HG02852 (cell line): ENCODE measurements at regions not wholly inside any gene's neighbourhood (a gene's known extent, or its start where the extent isn't known, plus 50 kb on each side); places are given as distances from the start of the nearest gene placed in this dataset.
"Not testable (repeated sequence)": the region's sequence is repeated elsewhere in the genome, so short reads cannot be mapped to it uniquely, and the experiment has no call there.

Source experiments
- ATAC-seq: cut with Tn5 transposase; IDR thresholded peaks from one replicate; pipeline ENCODE4 v1.9.1; 2021; ENCODE audit warnings: mild to moderate bottlenecking, moderate library complexity; ENCODE audit not compliant: unreplicated experiment

GRCh38 chr12:83960767-83961166, 951.8 kb downstream of the SLC6A15 start:
- ATAC-seq: no peak

GRCh38 chr12:83958997-83959396, 953.6 kb downstream of the SLC6A15 start:
- peak; percentile 69 for ATAC-seq

- no peak for ATAC-seq
These were observed 957.5 kb downstream of the SLC6A15 start for GRCh38 chr12:83954956-83955601.

GRCh38 chr12:83954071-83954789, 958.4 kb downstream of the SLC6A15 start:
- ATAC-seq: no peak

GRCh38 chr12:83945871-83946270, 966.7 kb downstream of the SLC6A15 start:
- no peak for ATAC-seq

- no peak for ATAC-seq
These were observed 972.9 kb downstream of the SLC6A15 start for GRCh38 chr12:83939718-83940117.

- no peak for ATAC-seq
These were observed 979.0 kb downstream of the SLC6A15 start for GRCh38 chr12:83933615-83934014.

- no peak for ATAC-seq
These were observed 980.6 kb downstream of the SLC6A15 start for GRCh38 chr12:83932011-83932410.

- ATAC-seq: no peak
These were observed 981.1 kb downstream of the SLC6A15 start for GRCh38 chr12:83931451-83931850.

GRCh38 chr12:83929792-83930191, 982.8 kb downstream of the SLC6A15 start:
- ATAC-seq: not testable (repeated sequence)

- no peak for ATAC-seq
These were observed 991.6 kb downstream of the SLC6A15 start for GRCh38 chr12:83920821-83921547.

- no peak for ATAC-seq
These were observed 993.5 kb downstream of the SLC6A15 start for GRCh38 chr12:83919081-83919480.

GRCh38 chr12:83904175-83904574, 1008.4 kb downstream of the SLC6A15 start:
- no peak for ATAC-seq

- ATAC-seq: no peak
These were observed 1016.2 kb downstream of the SLC6A15 start for GRCh38 chr12:83896416-83896815.

GRCh38 chr12:83893101-83893500, 1019.5 kb downstream of the SLC6A15 start:
- no peak for ATAC-seq

- no peak for ATAC-seq
These were observed 1022.9 kb downstream of the SLC6A15 start for GRCh38 chr12:83889745-83890144.

- no peak for ATAC-seq
These were observed 1026.1 kb downstream of the SLC6A15 start for GRCh38 chr12:83886479-83886878.

- ATAC-seq: not testable (repeated sequence)
These were observed 1041.5 kb downstream of the SLC6A15 start for GRCh38 chr12:83870921-83871599.

- no peak for ATAC-seq
These were observed 1046.1 kb downstream of the SLC6A15 start for GRCh38 chr12:83866477-83866876.

GRCh38 chr12:83865431-83865830, 1047.2 kb downstream of the SLC6A15 start:
- no peak for ATAC-seq

- ATAC-seq: no peak
These were observed 1048.5 kb downstream of the SLC6A15 start for GRCh38 chr12:83864054-83864453.
